Liver (tissue), 3 donors: ENCODE measurements at regions not wholly inside any gene's neighbourhood (a gene's known extent, or its start where the extent isn't known, plus 50 kb on each side); places are given as distances from the start of the nearest gene placed in this dataset.

Source experiments
- CTCF ChIP-seq: fragments of 150-350 bp; IDR thresholded peaks from 2 replicates; pipeline ENCODE4 v1.5.1; 2017; ENCODE audit warnings: improper control_type of control experiment, low read depth, low read length; ENCODE audit not compliant: missing input control
- EGR1 ChIP-seq, 2 donors: IDR thresholded peaks; 2 replicates each; pipeline ENCODE4 v1.6.1; 2016 to 2018; ENCODE audit warnings: antibody characterized with exemption in 2 of 2, low read depth in 2 of 2
- GABPA ChIP-seq, 2 donors: IDR thresholded peaks in 1 of 2; conservative IDR thresholded peaks in 1 of 2; 2 replicates each; pipeline ENCODE4 v1.6.1; 2016; ENCODE audit warnings: antibody characterized with exemption in 2 of 2, mild to moderate bottlenecking in 1 of 2, moderate library complexity in 1 of 2
- JUND ChIP-seq, 2 donors: IDR thresholded peaks; 2 replicates each; pipeline ENCODE4 v1.6.1; 2016; ENCODE audit warnings: antibody characterized with exemption in 2 of 2
- MAX ChIP-seq: IDR thresholded peaks from 2 replicates; pipeline ENCODE4 v1.6.1; 2016; ENCODE audit warnings: antibody characterized with exemption
- RAD21 ChIP-seq, 2 donors: IDR thresholded peaks; 2 replicates each; pipeline ENCODE4 v1.6.1; 2016; ENCODE audit warnings: antibody characterized with exemption in 2 of 2, mild to moderate bottlenecking in 2 of 2
- REST ChIP-seq: IDR thresholded peaks from 2 replicates; pipeline ENCODE4 v1.6.1; 2016; ENCODE audit warnings: antibody characterized with exemption, mild to moderate bottlenecking
- SP1 ChIP-seq: IDR thresholded peaks from 2 replicates; pipeline ENCODE4 v1.6.1; 2018; ENCODE audit warnings: antibody characterized with exemption, mild to moderate bottlenecking
- TAF1 ChIP-seq: conservative IDR thresholded peaks from 2 replicates; pipeline ENCODE4 v1.6.1; 2016; ENCODE audit warnings: antibody characterized with exemption, mild to moderate bottlenecking
- YY1 ChIP-seq: IDR thresholded peaks from 2 replicates; pipeline ENCODE4 v1.6.1; 2016; ENCODE audit warnings: antibody characterized with exemption, mild to moderate bottlenecking
- donor health status: healthy.
- donor health status: healthy.

GRCh38 chr18:10114717-10115463 lies 201.1 kb downstream of the VAPA start:
- no peak for TF ChIP-seq CTCF
- no peak for TF ChIP-seq EGR1 (IDR thresholded peaks at IDR 0.05; ENCODE audit: low read depth in 2 of 2)
- no peak for TF ChIP-seq GABPA (IDR thresholded peaks at IDR 0.05 in 1 of 2, conservative IDR thresholded peaks at IDR 0.05 in 1 of 2)
- no peak for TF ChIP-seq SP1
- no peak for TF ChIP-seq TAF1
- no peak for TF ChIP-seq YY1
- TF ChIP-seq MAX = no peak
- TF ChIP-seq JUND (IDR thresholded peaks at IDR 0.05) = no peak
- TF ChIP-seq REST = no peak
- TF ChIP-seq RAD21 (IDR thresholded peaks at IDR 0.05) = no peak
